HFFc6 (cell line): ENCODE measurements at regions not wholly inside any gene's neighbourhood (a gene's known extent, or its start where the extent isn't known, plus 50 kb on each side); places are given as distances from the start of the nearest gene placed in this dataset.

Source experiments
- DNase-seq: peaks from one replicate; pipeline ENCODE4 v3.0.0-alpha.2; 2018
- H3K27ac Mint-ChIP-seq: 2 replicates; pipeline ENCODE4 v1.8.0; 2020; ENCODE audit warnings: mild to moderate bottlenecking, mixed read lengths
- H3K27me3 Mint-ChIP-seq: 2 replicates; pipeline ENCODE4 v1.8.0; 2021; ENCODE audit warnings: mild to moderate bottlenecking, moderate library complexity, mixed read lengths; ENCODE audit not compliant: insufficient read depth
- H3K36me3 Mint-ChIP-seq: 2 replicates; pipeline ENCODE4 v1.8.0; 2021; ENCODE audit warnings: low read depth, mixed read lengths
- H3K4me1 Mint-ChIP-seq: 2 replicates; pipeline ENCODE4 v1.8.0; 2020; ENCODE audit warnings: low read depth, mixed read lengths
- H3K4me3 Mint-ChIP-seq: 2 replicates; pipeline ENCODE4 v1.8.0; 2020; ENCODE audit warnings: mild to moderate bottlenecking, moderate library complexity, mixed read lengths
- H3K9me3 Mint-ChIP-seq: 2 replicates; pipeline ENCODE4 v1.8.0; 2020; ENCODE audit warnings: mild to moderate bottlenecking, mixed read lengths
- CTCF ChIP-seq: fragments of 200-600 bp; sonication (generic); IDR thresholded peaks from 2 replicates; pipeline ENCODE4 v1.5.0; 2021; ENCODE audit warnings: antibody characterized with exemption, mild to moderate bottlenecking

- DNase-seq = no peak
- H3K4me3 Mint-ChIP-seq = no peak overlapping the region
- H3K9me3 Mint-ChIP-seq = peaks cover 66% of the 10 kb centered on the region
- TF ChIP-seq CTCF = no peak
- H3K36me3 Mint-ChIP-seq = peaks cover 8% of the 10 kb centered on the region; the same call in 1 of the 2 replicates
- H3K27ac Mint-ChIP-seq = no peak overlapping the region
- no peaks in the 10 kb centered on the region for H3K27me3 Mint-ChIP-seq
- H3K4me1 Mint-ChIP-seq = no peaks in the 10 kb centered on the region
Observed at GRCh38 chr2:16412321-16413030, 253.2 kb downstream of the CYRIA start.

- H3K9me3 Mint-ChIP-seq = peaks cover 62% of the 10 kb centered on the region
- H3K4me1 Mint-ChIP-seq = no peaks in the 10 kb centered on the region
- no peaks in the 10 kb centered on the region for H3K27me3 Mint-ChIP-seq
- no peak for TF ChIP-seq CTCF
- DNase-seq = no peak
- H3K4me3 Mint-ChIP-seq = no peak overlapping the region
- no peak overlapping the region for H3K27ac Mint-ChIP-seq
- peaks cover 8% of the 10 kb centered on the region; the same call in 1 of the 2 replicates for H3K36me3 Mint-ChIP-seq
Observed at GRCh38 chr2:16411788-16412187, 253.8 kb downstream of the CYRIA start.

GRCh38 chr2:16409849-16410248 lies 255.8 kb downstream of the CYRIA start:
- H3K27me3 Mint-ChIP-seq = no peaks in the 10 kb centered on the region
- H3K27ac Mint-ChIP-seq = no peak overlapping the region
- no peak for DNase-seq
- H3K9me3 Mint-ChIP-seq = peaks cover 54% of the 10 kb centered on the region
- TF ChIP-seq CTCF = no peak
- peaks cover 4% of the 10 kb centered on the region; the same call in 1 of the 2 replicates for H3K36me3 Mint-ChIP-seq
- no peak overlapping the region for H3K4me3 Mint-ChIP-seq
- no peaks in the 10 kb centered on the region for H3K4me1 Mint-ChIP-seq

- no peak for DNase-seq
- peaks cover 57% of the 10 kb centered on the region for H3K9me3 Mint-ChIP-seq
- H3K27ac Mint-ChIP-seq = no peak overlapping the region
- no peak overlapping the region for H3K4me3 Mint-ChIP-seq
- peaks cover 4% of the 10 kb centered on the region; the same call in 1 of the 2 replicates for H3K36me3 Mint-ChIP-seq
- TF ChIP-seq CTCF = no peak
- H3K27me3 Mint-ChIP-seq = no peaks in the 10 kb centered on the region
- no peaks in the 10 kb centered on the region for H3K4me1 Mint-ChIP-seq
Observed at GRCh38 chr2:16409006-16409390, 256.6 kb downstream of the CYRIA start.

GRCh38 chr2:16408331-16409005 lies 257.2 kb downstream of the CYRIA start:
- no peak overlapping the region for H3K27ac Mint-ChIP-seq

More at GRCh38 chr2:16408331-16409005, 257.2 kb downstream of the CYRIA start:
- peaks cover 4% of the 10 kb centered on the region; the same call in 1 of the 2 replicates for H3K36me3 Mint-ChIP-seq
- peaks cover 57% of the 10 kb centered on the region for H3K9me3 Mint-ChIP-seq
- DNase-seq = no peak
- H3K4me3 Mint-ChIP-seq = no peak overlapping the region
- H3K27me3 Mint-ChIP-seq = no peaks in the 10 kb centered on the region
- H3K4me1 Mint-ChIP-seq = no peaks in the 10 kb centered on the region
- TF ChIP-seq CTCF = no peak
